Osteoblast (primary cell): ENCODE measurements at regions not wholly inside any gene's neighbourhood (a gene's known extent, or its start where the extent isn't known, plus 50 kb on each side); places are given as distances from the start of the nearest gene placed in this dataset.

Experiments
- DNase-seq: peaks from one replicate; pipeline ENCODE4 v3.0.0; 2011; ENCODE audit warnings: low spot score, mixed read lengths; ENCODE audit not compliant: insufficient read length; ENCODE audit errors: missing footprints
- H2AFZ ChIP-seq: 2 replicates; pipeline ENCODE4 v1.6.0; 2011; ENCODE audit warnings: mild to moderate bottlenecking, low read length
- H3K27ac ChIP-seq: 2 replicates; pipeline ENCODE4 v1.5.1; 2011; ENCODE audit warnings: mild to moderate bottlenecking, low read depth, low read length, moderate library complexity
- H3K27me3 ChIP-seq: 2 replicates; pipeline ENCODE4 v1.6.0; 2012; ENCODE audit warnings: mild to moderate bottlenecking, control low read depth, inconsistent platforms, low read length, moderate library complexity; ENCODE audit not compliant: insufficient read depth
- H3K36me3 ChIP-seq: 2 replicates; pipeline ENCODE4 v1.5.1; 2011; ENCODE audit warnings: mild to moderate bottlenecking, low read length, control low read depth, moderate library complexity; ENCODE audit not compliant: insufficient read depth
- H3K4me1 ChIP-seq: 2 replicates; pipeline ENCODE4 v1.5.1; 2011; ENCODE audit warnings: mild to moderate bottlenecking, low read length, control low read depth, moderate library complexity; ENCODE audit not compliant: insufficient read depth
- H3K4me2 ChIP-seq: 2 replicates; pipeline ENCODE4 v1.6.0; 2011; ENCODE audit warnings: mild to moderate bottlenecking, low read length; ENCODE audit not compliant: insufficient read depth
- H3K4me3 ChIP-seq: fragments of 200-600 bp; sonication (generic); 3 replicates; pipeline ENCODE4 v1.5.1; 2012; ENCODE audit warnings: mild to moderate bottlenecking, low read length, inconsistent platforms; ENCODE audit not compliant: insufficient read depth
- H3K79me2 ChIP-seq: 2 replicates; pipeline ENCODE4 v1.6.0; 2012; ENCODE audit warnings: mild to moderate bottlenecking, low read length, control low read depth, inconsistent platforms; ENCODE audit not compliant: insufficient read depth
- H3K9me3 ChIP-seq: 2 replicates; pipeline ENCODE4 v1.5.1; 2011; ENCODE audit warnings: low read depth, low read length, control low read depth
- H4K20me1 ChIP-seq: 2 replicates; pipeline ENCODE4 v1.6.0; 2012; ENCODE audit warnings: mild to moderate bottlenecking, low read length, control low read depth; ENCODE audit not compliant: insufficient read depth
- TF ChIP-seq, protein P1 (sequence below): IDR thresholded peaks from 2 replicates; pipeline ENCODE4 v1.5.1; 2011; ENCODE audit warnings: mild to moderate bottlenecking, low read depth, low read length, moderate library complexity; ENCODE audit errors: extremely low read depth

DNA sequence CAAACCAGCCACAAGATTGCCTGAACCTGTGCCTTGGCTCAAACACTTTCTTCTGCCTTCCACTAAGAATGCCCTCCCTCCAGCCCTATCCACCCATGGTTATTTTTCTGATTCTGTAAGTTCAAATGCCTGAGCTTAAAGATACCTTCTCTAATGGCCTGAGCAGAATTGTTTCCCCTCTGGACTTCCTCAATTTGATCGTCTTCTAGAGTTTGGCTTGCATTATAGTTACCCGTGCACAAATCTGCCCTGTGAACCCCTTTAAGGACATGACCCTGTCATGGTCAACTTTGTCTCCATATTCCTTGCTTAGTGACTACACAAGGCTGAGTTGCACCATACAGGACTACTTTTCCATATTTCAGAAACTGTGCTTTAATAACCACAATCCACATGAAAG is 481.0 kb downstream of the FOXO1 start:
- Histone ChIP-seq H3K36me3 (no peaks in the 10 kb centered on the region), H3K27me3 (peaks cover 9% of the 10 kb centered on the region), H3K9me3 (no peaks in the 10 kb centered on the region), H3K27ac (no peak overlapping the region), H3K79me2 (no peaks in the 10 kb centered on the region), H3K4me1 (peaks cover 4% of the 10 kb centered on the region), H3K4me3 (no peak overlapping the region), H4K20me1 (no peaks in the 10 kb centered on the region), H2AFZ (no peak overlapping the region), H3K4me2 (no peak overlapping the region)
- TF ChIP-seq, protein P1, sequence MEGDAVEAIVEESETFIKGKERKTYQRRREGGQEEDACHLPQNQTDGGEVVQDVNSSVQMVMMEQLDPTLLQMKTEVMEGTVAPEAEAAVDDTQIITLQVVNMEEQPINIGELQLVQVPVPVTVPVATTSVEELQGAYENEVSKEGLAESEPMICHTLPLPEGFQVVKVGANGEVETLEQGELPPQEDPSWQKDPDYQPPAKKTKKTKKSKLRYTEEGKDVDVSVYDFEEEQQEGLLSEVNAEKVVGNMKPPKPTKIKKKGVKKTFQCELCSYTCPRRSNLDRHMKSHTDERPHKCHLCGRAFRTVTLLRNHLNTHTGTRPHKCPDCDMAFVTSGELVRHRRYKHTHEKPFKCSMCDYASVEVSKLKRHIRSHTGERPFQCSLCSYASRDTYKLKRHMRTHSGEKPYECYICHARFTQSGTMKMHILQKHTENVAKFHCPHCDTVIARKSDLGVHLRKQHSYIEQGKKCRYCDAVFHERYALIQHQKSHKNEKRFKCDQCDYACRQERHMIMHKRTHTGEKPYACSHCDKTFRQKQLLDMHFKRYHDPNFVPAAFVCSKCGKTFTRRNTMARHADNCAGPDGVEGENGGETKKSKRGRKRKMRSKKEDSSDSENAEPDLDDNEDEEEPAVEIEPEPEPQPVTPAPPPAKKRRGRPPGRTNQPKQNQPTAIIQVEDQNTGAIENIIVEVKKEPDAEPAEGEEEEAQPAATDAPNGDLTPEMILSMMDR = no peak
- DNase-seq = no peak

DNA sequence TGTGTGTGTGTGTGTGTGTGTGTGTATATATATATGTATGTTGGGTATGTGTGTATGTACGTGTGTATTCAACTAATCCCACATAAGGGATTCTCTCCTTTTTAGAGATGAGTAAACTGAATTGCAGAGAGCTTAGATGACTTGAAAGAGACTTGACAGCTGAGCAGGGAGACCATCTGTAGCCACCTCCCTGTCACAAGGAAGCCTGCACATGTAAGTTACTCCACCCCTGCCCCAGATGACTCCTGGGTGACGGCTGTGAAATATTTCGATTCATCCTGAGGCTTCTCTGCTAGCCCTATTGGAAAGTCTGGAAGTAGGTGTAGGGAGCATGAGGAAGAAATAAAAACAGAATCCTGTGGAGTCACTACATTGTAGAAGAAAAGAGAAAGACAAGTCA is 480.4 kb downstream of the FOXO1 start:
- Histone ChIP-seq H3K79me2 (no peaks in the 10 kb centered on the region), H3K4me1 (peaks cover 10% of the 10 kb centered on the region), H4K20me1 (no peaks in the 10 kb centered on the region), H3K27me3 (peaks cover 9% of the 10 kb centered on the region), H3K4me2 (no peak overlapping the region), H3K27ac (no peak overlapping the region), H3K36me3 (no peaks in the 10 kb centered on the region), H3K9me3 (no peaks in the 10 kb centered on the region), H3K4me3 (no peak overlapping the region), H2AFZ (no peak overlapping the region)
- TF ChIP-seq, protein P1 = no peak
- no peak for DNase-seq

DNA sequence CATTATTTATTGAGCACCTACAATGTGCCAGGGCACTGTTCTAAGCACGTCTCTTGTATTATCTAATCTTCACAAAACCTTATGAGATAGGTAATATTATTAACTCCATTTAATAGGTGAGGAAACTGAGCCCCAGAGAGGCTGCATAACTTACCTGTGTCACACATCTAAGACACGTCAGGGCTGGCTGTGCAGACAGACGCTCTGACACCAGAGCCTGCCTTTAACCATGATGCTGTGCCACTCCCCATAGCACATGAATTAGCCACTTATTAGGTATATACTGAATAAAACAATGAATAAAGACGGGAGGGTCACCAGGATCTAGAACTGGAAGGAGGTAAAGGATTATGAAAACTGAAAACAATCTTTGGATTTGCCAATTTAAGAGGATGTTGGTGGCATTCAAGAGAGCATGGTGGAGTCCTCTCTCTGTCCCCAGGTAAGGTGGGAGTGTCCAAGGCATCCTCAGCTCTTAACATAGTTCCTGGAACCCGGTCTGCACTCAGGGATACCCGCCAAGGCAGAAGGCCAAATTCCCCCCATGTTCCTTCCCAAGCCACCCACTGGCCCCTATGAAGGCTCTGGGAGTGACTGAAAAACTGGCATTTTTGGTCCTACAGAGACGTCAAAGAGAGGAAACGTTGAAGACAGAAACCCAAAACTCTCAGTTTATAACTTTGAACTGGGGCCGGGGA is 479.7 kb downstream of the FOXO1 start:
- H3K27ac ChIP-seq = no peak overlapping the region

DNA sequence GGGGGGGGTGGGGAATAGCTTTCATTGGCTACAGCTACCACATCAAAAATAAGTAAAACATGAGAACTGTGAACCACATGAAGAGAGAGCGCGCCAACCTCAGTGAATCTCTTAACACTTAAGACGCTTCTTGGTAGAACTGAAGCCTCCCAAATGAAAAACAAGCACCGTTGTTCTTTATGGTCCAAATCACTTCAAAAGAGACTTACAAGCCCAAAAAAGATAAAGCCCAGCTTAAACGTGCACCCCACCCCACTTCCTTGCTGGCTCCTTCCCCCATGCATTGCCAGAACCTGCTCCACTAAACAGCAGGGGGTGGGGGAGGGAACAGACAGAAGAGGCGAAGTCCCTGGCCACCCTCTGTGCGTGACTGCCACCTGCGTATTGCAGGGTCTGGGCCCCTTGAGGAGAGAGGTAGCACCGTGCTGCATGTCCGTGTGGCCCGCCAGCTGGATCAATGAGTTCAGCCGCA is 479.1 kb downstream of the FOXO1 start:
- no peak overlapping the region for H3K4me3 ChIP-seq
- H3K36me3 ChIP-seq = no peaks in the 10 kb centered on the region
- no peak for DNase-seq
- no peaks in the 10 kb centered on the region for H4K20me1 ChIP-seq
- TF ChIP-seq, protein P1 = no peak
- no peaks in the 10 kb centered on the region for H3K9me3 ChIP-seq
- peaks cover 14% of the 10 kb centered on the region for H3K4me1 ChIP-seq
- no peaks in the 10 kb centered on the region for H3K79me2 ChIP-seq
- no peak overlapping the region for H3K4me2 ChIP-seq
- H3K27me3 ChIP-seq = peaks cover 9% of the 10 kb centered on the region
- H3K27ac ChIP-seq = no peak overlapping the region
- no peak overlapping the region for H2AFZ ChIP-seq

More for the DNA sequence above, 479.7 kb downstream of the FOXO1 start:
- Histone ChIP-seq H2AFZ (no peak overlapping the region), H3K36me3 (no peaks in the 10 kb centered on the region), H3K9me3 (no peaks in the 10 kb centered on the region), H3K79me2 (no peaks in the 10 kb centered on the region), H4K20me1 (no peaks in the 10 kb centered on the region), H3K4me2 (no peak overlapping the region), H3K4me3 (no peak overlapping the region), H3K4me1 (peaks cover 14% of the 10 kb centered on the region), H3K27me3 (peaks cover 9% of the 10 kb centered on the region)
- DNase-seq = no peak
- TF ChIP-seq, protein P1 = no peak
